Posterior vena cava (tissue), 2 donors: ENCODE measurements at regions not wholly inside any gene's neighbourhood (a gene's known extent, or its start where the extent isn't known, plus 50 kb on each side); places are given as distances from the start of the nearest gene placed in this dataset.

Experiments
- DNase-seq: peaks from one replicate; pipeline ENCODE4 v3.0.0-alpha.2; 2020; ENCODE audit warnings: low spot score
- intact Hi-C, 2 donors: fragments of 100-400 bp; cut with DNase I; formaldehyde crosslinking; loops; one replicate each; pipeline versions ENCODE4 v1.14.1 to v1.14.2; 2022 to 2023
- donor health status: DM: yes; HTN: yes; CAD: no.
- donor health status: DM: yes; HTN: yes; CAD: no.

- intact Hi-C loops: no loop called here
- DNase-seq: no peak
These were observed 288.6 kb upstream of the CCL2 start for GRCh38 chr17:33966410-33967059.

DNA sequence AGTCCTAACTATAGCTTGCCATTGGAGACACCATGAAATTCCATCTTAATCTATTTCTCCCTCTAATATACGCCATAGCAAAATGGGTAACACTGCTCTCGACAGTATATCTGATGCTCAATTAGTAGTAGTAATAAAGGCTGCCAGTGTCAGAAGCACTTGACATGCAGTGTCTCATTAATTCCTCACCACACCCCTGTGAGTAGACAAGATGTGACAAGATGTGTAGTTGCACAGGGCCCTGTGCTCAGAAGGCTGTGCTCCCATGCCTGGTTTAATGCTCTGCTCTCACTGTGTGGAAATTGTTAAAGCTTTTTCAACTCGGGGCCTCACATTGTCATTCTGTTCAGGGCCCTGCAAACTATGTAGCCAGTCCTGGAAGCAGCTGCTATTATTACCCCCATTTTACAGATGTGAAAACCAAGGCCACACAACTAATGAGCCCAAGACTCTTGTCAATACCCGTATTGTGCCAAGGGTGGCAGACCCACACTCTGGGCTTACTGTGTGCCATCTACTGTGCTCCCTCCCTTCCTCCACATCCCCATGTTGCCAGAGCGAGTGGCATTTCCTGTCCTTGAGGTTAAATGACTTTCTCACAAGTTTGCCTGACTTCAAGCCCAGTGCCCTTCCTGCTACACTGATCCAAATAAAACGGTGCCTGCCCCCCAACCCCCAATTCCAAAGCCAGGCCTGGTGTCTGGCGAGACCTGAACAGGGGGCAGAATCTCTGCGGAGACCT lies 287.3 kb upstream of the CCL2 start:
- intact Hi-C loops: no loop called here
- no peak for DNase-seq

DNA sequence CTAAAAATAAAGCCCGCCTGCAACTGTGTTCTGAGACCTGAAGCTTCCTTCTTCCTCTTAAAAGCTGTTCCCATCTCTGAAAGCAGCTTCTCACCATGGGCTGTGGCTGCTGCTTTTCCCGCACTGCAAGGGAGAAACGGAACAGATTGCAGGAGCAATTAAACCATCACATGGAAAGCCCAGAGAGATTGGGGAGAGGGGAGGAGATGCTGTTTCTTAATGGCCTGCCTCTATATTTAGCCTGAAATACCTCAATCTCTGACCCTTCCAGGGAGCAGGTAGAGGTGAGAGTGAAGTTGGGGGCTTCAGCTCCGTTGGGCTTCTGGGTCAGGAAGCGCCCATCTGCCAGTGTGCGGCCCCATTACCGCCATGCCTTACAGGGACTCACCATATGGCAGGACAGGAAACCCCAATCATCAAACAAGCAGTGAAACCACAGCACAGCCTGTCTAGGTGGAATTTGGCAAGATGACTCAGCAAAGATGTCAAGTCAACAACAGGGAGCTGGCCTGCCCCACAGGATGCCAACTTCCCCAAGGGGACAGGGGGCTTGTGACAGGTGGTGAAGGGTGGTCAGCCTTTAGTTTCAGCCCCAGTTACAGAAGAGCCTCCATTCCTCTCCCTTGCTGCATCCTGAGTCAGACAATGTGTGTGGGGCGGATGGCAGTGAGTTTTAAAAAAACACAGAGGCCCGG lies 286.6 kb upstream of the CCL2 start:
- intact Hi-C loops: no loop called here
- no peak for DNase-seq

- DNase-seq: no peak
- intact Hi-C loops: no loop called here
These were observed 284.8 kb upstream of the CCL2 start for GRCh38 chr17:33970279-33970678.

DNA sequence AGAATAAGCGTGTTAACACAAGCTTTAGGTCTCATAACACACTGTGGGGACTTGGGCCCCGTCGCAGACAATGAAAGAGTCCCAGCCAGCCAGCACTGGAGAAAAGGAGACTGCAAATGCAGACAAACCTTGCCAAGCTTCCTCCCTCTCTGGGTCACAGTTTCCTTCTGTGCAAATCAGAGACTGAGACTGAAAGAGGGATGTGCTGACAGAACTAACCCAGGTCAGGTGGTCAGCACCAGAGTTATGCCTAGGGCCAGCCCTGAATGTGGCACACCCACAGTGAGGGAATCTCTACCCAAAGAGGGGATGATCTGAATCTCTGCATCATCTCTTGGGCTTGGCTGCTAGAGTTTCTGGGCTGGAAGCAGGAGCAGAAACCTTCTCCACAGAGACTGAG lies 282.3 kb upstream of the CCL2 start:
- no peak for DNase-seq
- intact Hi-C loops: no loop called here

DNA sequence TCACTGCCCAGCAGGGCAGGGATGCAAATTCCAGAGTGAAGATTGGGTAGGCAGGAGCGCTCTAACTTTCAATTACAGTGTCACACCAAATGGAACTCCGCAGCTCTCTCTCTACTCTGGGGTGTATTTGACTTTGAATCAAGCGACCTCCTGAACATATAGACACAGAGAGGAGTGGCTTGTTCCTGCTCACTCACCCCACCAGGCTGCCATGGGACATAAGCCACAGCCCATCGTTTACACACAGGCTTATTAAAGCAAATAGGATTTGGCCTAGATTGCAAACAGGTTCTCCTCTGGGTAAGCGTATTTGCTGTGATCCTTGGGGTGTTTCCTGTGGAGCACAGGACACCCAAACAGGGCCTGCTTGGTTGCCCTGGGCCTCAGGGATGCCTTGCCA lies 281.6 kb upstream of the CCL2 start:
- no peak for DNase-seq
- intact Hi-C loops: no loop called here

DNA sequence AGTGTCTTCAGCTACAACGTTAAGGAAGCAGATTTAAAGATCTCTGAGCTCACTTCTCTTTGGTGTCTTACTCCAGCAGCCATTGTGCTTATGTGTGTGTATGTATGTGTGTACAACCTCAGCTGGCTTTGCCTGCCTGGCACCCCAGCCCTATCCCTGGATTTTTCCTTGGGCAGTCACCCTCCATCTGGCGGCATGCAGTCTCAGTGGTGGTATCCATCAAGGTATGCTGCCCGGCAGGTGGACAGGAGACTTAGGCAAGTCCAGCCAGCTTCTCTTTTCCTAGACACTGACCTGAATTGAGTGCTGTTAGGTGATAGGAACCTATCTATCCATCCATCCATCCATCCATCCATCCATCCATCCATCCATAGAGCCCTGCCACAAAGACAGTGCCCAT lies 280.8 kb upstream of the CCL2 start:
- intact Hi-C loops: no loop called here
- no peak for DNase-seq

- no peak for DNase-seq
- intact Hi-C loops: no loop called here
These were observed 278.3 kb upstream of the CCL2 start for GRCh38 chr17:33976831-33977230.

GRCh38 chr17:33977729-33978514 lies 277.2 kb upstream of the CCL2 start:
- intact Hi-C loops: no loop called here
- DNase-seq: no peak

- no peak for DNase-seq
- intact Hi-C loops: no loop called here
These were observed 276.2 kb upstream of the CCL2 start for GRCh38 chr17:33978889-33979288.

GRCh38 chr17:33980193-33980592 lies 274.9 kb upstream of the CCL2 start:
- intact Hi-C loops: loop anchor here in 1 of 2 donors (5.0 kb wide), 1 partner anchor 963 kb away; no protein-coding TSS in a partner anchor
- no peak for DNase-seq

- no peak for DNase-seq
- intact Hi-C loops: loop anchor here in 1 of 2 donors (5.0 kb wide), 1 partner anchor 965 kb away; no protein-coding TSS in a partner anchor
These were observed 273.1 kb upstream of the CCL2 start for GRCh38 chr17:33981711-33982601.

GRCh38 chr17:33982909-33983308 lies 272.2 kb upstream of the CCL2 start:
- DNase-seq: no peak
- intact Hi-C loops: loop anchor here in 1 of 2 donors (5.0 kb wide), 1 partner anchor 966 kb away; no protein-coding TSS in a partner anchor

- intact Hi-C loops: loop anchor here in 1 of 2 donors (5.0 kb wide), 1 partner anchor 967 kb away; no protein-coding TSS in a partner anchor
These were observed 271.1 kb upstream of the CCL2 start for GRCh38 chr17:33983824-33984574.

DNA sequence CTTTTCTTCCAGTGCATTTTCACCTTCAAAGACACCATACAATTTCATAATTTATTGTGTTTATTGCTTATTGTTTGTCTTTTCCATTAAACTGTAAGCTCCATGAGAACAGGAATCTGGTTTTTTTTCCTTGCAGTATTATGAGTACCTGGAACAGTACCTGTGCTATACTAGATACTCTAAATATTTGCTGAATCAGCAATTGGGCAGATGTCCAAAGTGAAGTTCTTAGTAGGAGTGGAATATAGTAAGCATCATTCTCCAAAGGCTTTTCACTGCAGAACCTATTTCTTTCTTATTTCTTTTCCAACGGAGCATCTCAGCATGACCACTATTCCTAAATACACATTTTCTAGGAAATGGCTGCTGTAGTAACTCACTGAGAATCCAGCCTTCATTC lies 269.0 kb upstream of the CCL2 start:
- intact Hi-C loops: no loop called here
- DNase-seq: no peak

More at GRCh38 chr17:33983824-33984574, 271.1 kb upstream of the CCL2 start:
- DNase-seq: no peak

- intact Hi-C loops: no loop called here
These were observed 268.5 kb upstream of the CCL2 start for GRCh38 chr17:33986566-33986965.

DNA sequence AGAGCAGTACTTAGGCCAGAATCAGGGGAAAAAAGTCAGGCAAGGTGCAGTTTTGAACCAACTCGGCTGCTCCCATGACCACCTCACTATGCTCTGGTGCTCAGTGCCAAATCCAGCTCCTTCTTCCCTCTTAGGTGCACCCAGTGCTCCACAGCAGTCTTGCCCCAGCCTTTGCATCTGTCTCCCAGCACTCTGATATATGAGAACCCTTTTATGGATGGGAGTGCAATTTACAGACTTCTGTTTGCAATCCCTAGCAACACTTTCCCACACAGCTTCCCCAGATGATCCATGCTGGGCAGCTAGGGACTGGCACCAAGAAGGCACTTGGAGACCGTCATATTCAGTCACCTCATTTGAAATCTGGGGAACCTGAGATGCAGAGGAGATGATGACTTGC lies 267.9 kb upstream of the CCL2 start:
- no peak for DNase-seq
- intact Hi-C loops: no loop called here

More at GRCh38 chr17:33986566-33986965, 268.5 kb upstream of the CCL2 start:
- no peak for DNase-seq
